Neural cell (in vitro differentiated cells): ENCODE measurements at regions not wholly inside any gene's neighbourhood (a gene's known extent, or its start where the extent isn't known, plus 50 kb on each side); places are given as distances from the start of the nearest gene placed in this dataset.

Source experiments
- CTCF ChIP-seq: fragments of 450-650 bp; IDR thresholded peaks from 2 replicates; pipeline ENCODE4 v1.5.1; 2014; ENCODE audit warnings: antibody characterized with exemption, mild to moderate bottlenecking, moderate library complexity; ENCODE audit not compliant: poor library complexity, severe bottlenecking
- REST ChIP-seq: IDR thresholded peaks from 2 replicates; pipeline ENCODE4 v1.6.1; 2012; ENCODE audit warnings: borderline replicate concordance

GRCh38 chr1:70672442-70672888 is 261.4 kb downstream of the CTH start:
- TF ChIP-seq CTCF (no peak), REST (no peak)
